ENCODE measurements at regions not wholly inside any gene's neighbourhood (a gene's known extent, or its start where the extent isn't known, plus 50 kb on each side); places are given as distances from the start of the nearest gene placed in this dataset.

DNA sequence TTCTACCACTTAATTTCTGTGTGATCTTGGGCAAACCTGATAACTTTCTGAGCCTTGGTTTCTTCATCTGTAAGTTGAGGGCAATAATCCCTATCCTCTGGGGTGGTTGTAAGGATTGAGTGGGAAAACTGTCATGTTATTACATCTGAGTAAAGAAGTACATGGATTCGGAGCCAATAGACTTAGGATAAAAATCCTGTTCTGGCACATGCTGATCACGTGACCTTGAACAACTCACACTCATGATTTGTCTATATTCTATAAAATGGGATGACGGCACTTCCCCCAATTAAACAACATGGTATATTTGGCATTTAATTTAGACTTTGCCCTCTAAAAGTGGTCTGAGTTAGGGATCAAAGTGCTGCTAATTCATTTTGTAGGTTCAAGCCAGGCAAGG lies 315.5 kb downstream of the PLPP3 start:
- TF ChIP-seq, protein P1, sequence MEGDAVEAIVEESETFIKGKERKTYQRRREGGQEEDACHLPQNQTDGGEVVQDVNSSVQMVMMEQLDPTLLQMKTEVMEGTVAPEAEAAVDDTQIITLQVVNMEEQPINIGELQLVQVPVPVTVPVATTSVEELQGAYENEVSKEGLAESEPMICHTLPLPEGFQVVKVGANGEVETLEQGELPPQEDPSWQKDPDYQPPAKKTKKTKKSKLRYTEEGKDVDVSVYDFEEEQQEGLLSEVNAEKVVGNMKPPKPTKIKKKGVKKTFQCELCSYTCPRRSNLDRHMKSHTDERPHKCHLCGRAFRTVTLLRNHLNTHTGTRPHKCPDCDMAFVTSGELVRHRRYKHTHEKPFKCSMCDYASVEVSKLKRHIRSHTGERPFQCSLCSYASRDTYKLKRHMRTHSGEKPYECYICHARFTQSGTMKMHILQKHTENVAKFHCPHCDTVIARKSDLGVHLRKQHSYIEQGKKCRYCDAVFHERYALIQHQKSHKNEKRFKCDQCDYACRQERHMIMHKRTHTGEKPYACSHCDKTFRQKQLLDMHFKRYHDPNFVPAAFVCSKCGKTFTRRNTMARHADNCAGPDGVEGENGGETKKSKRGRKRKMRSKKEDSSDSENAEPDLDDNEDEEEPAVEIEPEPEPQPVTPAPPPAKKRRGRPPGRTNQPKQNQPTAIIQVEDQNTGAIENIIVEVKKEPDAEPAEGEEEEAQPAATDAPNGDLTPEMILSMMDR (IDR thresholded peaks at IDR 0.05), result no peak
- TF ChIP-seq EP300 (IDR thresholded peaks at IDR 0.05; ENCODE audit: low read depth) (no peak), POLR2AphosphoS5 (IDR thresholded peaks at IDR 0.05) (no peak), POLR2A (IDR thresholded peaks at IDR 0.05) (no peak)
- Histone ChIP-seq H3K4me3 (no peak overlapping the region), H3K9me3 (no peaks in the 10 kb centered on the region), H3K36me3 (no peaks in the 10 kb centered on the region), H3K4me1 (no peaks in the 10 kb centered on the region), H3K27me3 (no peaks in the 10 kb centered on the region), H3K27ac (no peak overlapping the region)
- intact Hi-C loops (cut with DNase I; ENCODE audit: low total_unique reads), result no loop called here
- in situ Hi-C loops (cut with MboI; ENCODE audit: low pct_ligation_motif_present in 1 of 4, low pct_unique_long_range_greater_than_20kb in 1 of 4, low sequenced_read_pairs in 3 of 4), result no loop called here
- no peak for DNase-seq
- 87 to 93% methylated on average over 3 of the region's 3 CpGs for WGBS, 2 donors (ENCODE audit: low coverage in 1 of 2)

DNA sequence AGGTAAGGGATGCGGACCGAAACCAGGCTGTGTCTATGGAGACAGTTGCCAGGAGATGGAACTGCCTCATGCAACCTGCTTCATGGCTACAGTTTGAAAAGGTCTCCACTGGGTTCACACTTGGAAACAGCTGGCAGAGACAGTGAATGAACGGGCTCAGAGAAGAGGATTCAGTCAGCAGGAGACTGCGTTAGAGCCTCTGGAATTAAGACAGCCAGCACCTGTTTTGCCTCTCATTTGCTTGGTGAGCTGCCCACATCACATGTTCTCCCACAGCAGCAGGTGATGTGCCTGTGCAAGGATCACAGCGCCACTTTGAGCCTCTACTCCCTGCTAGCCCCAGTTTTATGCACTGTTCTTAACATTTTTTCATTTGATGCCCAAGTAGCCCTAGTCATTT lies 321.0 kb downstream of the PLPP3 start:
- Histone ChIP-seq H3K36me3 (no peaks in the 10 kb centered on the region), H3K4me3 (no peak overlapping the region), H3K4me1 (peaks cover 0 to 6% (median 2%) of the 10 kb centered on the region in 4 donors), H3K9me3 (no peaks in the 10 kb centered on the region), H3K27ac (no peak overlapping the region), H3K27me3 (no peaks in the 10 kb centered on the region)
- TF ChIP-seq, protein P1 (IDR thresholded peaks at IDR 0.05), result no peak
- no peak for TF ChIP-seq POLR2A (IDR thresholded peaks at IDR 0.05)
- TF ChIP-seq EP300 (IDR thresholded peaks at IDR 0.05; ENCODE audit: low read depth), result no peak
- TF ChIP-seq POLR2AphosphoS5 (IDR thresholded peaks at IDR 0.05), result no peak
- WGBS, 2 donors (ENCODE audit: low coverage in 1 of 2), result 86 to 100% methylated on average over 3 to 5 of the region's 5 CpGs
- in situ Hi-C loops (cut with MboI; ENCODE audit: low pct_ligation_motif_present in 1 of 4, low pct_unique_long_range_greater_than_20kb in 1 of 4, low sequenced_read_pairs in 3 of 4), result no loop called here
- intact Hi-C loops (cut with DNase I; ENCODE audit: low total_unique reads), result no loop called here
- DNase-seq, result no peak

DNA sequence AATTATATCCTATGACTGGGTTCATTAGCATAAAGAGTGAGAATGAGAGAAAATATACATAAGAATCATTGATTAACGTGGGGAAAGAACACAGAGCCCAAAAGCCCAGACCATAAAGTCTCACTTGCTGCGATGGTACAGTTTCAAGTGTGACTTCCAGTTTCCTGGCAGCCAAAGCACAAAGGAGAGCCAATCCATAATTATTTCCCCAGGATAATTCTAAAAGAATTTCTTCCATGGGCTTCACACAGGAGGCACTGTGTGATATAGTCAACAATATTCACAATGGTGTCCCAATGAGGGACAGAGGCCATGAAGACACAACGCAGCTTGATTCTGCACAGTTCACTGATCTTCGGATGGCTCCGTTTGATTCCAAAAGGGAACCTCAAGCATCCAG lies 321.6 kb downstream of the PLPP3 start:
- 46 to 86% methylated on average over 2 to 5 of the region's 5 CpGs for WGBS, 2 donors (ENCODE audit: low coverage in 1 of 2)
- intact Hi-C loops (cut with DNase I; ENCODE audit: low total_unique reads), result no loop called here

DNA sequence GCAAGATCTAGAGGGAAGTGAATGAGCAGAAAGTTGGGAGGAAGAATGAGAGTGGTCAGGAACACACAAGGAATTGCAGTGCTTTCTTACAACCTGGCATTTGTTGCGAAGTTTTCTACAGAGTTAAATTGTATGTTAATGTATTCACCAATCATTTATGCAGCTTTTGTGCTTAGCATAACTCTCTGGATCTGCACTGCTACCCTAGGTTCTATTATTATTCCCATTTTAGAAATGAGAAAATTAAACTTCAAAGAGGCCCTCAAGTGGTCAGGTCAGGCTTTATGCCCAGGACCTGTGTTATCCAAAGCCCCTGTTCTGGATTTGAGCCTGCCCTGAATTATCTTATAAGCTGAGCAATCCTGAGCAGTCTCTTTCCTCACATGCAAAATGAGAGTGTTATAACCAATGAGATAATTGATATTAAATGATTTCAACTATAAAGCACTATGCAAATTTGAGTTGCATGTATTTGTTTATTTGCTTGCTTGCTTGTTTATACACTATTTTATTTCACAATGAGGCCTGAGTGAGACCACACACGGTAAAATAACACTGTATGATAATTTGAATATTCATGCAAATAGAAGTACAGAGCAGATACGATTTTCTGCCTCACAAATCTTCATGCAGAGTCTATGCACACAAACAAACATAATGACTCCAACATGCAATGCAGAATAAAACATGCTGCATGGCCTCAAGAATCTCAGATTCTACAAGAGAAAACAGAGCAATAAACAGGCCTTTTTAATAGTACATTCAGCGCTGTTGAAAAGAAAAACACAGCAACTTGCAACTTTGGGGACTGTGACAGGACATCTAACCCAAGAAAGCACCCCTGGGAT lies 323.0 kb downstream of the PLPP3 start:
- H3K9me3 ChIP-seq, result no peaks in the 10 kb centered on the region
- no peak for TF ChIP-seq POLR2A (IDR thresholded peaks at IDR 0.05)
- no peak for TF ChIP-seq POLR2AphosphoS5 (IDR thresholded peaks at IDR 0.05)
- TF ChIP-seq EP300 (IDR thresholded peaks at IDR 0.05; ENCODE audit: low read depth), result no peak
- TF ChIP-seq, protein P1 (IDR thresholded peaks at IDR 0.05), result no peak
- DNase-seq, result no peak
- whole genome bisulfite sequencing, 2 donors (ENCODE audit: low coverage in 1 of 2), result 66 to 73% methylated on average over 4 of the region's 4 CpGs
- intact Hi-C loops (cut with DNase I; ENCODE audit: low total_unique reads) (no loop called here), in situ Hi-C loops (cut with MboI; ENCODE audit: low pct_ligation_motif_present in 1 of 4, low pct_unique_long_range_greater_than_20kb in 1 of 4, low sequenced_read_pairs in 3 of 4) (no loop called here)
- H3K4me1 ChIP-seq, result peaks cover 0 to 6% (median 2%) of the 10 kb centered on the region in 4 donors
- no peaks in the 10 kb centered on the region for H3K36me3 ChIP-seq
- peak overlapping the region in 3 of 4 donors; percentile 12 to 42 (median 17) for H3K27ac ChIP-seq
- no peaks in the 10 kb centered on the region for H3K27me3 ChIP-seq
- no peak overlapping the region for H3K4me3 ChIP-seq

More for the DNA sequence above, 321.6 kb downstream of the PLPP3 start:
- no peaks in the 10 kb centered on the region for H3K27me3 ChIP-seq
- no peak overlapping the region for H3K4me3 ChIP-seq
- H3K27ac ChIP-seq, result no peak overlapping the region
- no peak for DNase-seq
- no peaks in the 10 kb centered on the region for H3K9me3 ChIP-seq
- H3K4me1 ChIP-seq, result peaks cover 0 to 6% (median 2%) of the 10 kb centered on the region in 4 donors
- TF ChIP-seq, protein P1 (IDR thresholded peaks at IDR 0.05), result no peak
- H3K36me3 ChIP-seq, result no peaks in the 10 kb centered on the region
- in situ Hi-C loops (cut with MboI; ENCODE audit: low pct_ligation_motif_present in 1 of 4, low pct_unique_long_range_greater_than_20kb in 1 of 4, low sequenced_read_pairs in 3 of 4), result no loop called here
